ENCODE measurements at regions not wholly inside any gene's neighbourhood (a gene's known extent, or its start where the extent isn't known, plus 50 kb on each side); places are given as distances from the start of the nearest gene placed in this dataset.

- ChIA-PET POLR2A (no interaction called here), RAD21 (ENCODE audit: unreplicated experiment) (no interaction called here), SMC1A (ENCODE audit: uncharacterized antibody, unreplicated experiment) (no interaction called here), CTCF (no interaction called here)
- no peaks in the 10 kb centered on the region for H3K79me2 ChIP-seq (ENCODE audit: control insufficient read depth, insufficient read depth, low read length)
- H3K4me1 ChIP-seq (ENCODE audit: control insufficient read depth, insufficient read depth, low read length): no peaks in the 10 kb centered on the region
- H3K4me2 ChIP-seq (ENCODE audit: control insufficient read depth, insufficient read depth): no peak overlapping the region
- H3K9me3 ChIP-seq (replicated peaks; ENCODE audit: control insufficient read depth, insufficient read depth, low read length): no peaks in the 10 kb centered on the region
- no peaks in the 10 kb centered on the region for H3K36me3 ChIP-seq (ENCODE audit: control insufficient read depth in 2 of 2, insufficient read depth in 2 of 2, low read length in 1 of 2)
- 0% methylated on average over 2 of the region's 2 CpGs for WGBS (ENCODE audit: insufficient coverage, insufficient replicate concordance, low lambda C conversion rate, missing lambda C conversion rate)
- DNase-seq (ENCODE audit: low read depth, low spot score) (no peak), ATAC-seq (no peak), FAIRE-seq (no peak)
- no peak overlapping the region for H2AFZ ChIP-seq (ENCODE audit: control insufficient read depth, low read depth, low read length)
- in situ Hi-C loops (cut with MboI) (no loop called here), intact Hi-C loops (cut with micrococcal nuclease; ENCODE audit: unreplicated experiment) (no loop called here)
- H3K9ac ChIP-seq (ENCODE audit: control insufficient read depth, insufficient read depth, low read length): no peak overlapping the region
- no peak for TF ChIP-seq PAX8 (IDR thresholded peaks at IDR 0.05)
- no peak for TF ChIP-seq ZNF592 (IDR thresholded peaks at IDR 0.05)
- no peak for TF ChIP-seq FOXM1 (IDR thresholded peaks at IDR 0.05; ENCODE audit: low read depth, low read length)
- TF ChIP-seq NR2C1 (IDR thresholded peaks at IDR 0.05): no peak
- TF ChIP-seq RB1 (IDR thresholded peaks at IDR 0.05; ENCODE audit: borderline replicate concordance): no peak
- no peak for TF ChIP-seq IKZF2 (IDR thresholded peaks at IDR 0.05)
- no peak for TF ChIP-seq ESRRA (IDR thresholded peaks at IDR 0.05; ENCODE audit: low read length)
- no TSS peak for BruUV-seq (replicated peaks)
- no peaks in the 10 kb centered on the region for H4K20me1 ChIP-seq (ENCODE audit: control insufficient read depth, insufficient read depth)
- no peaks in the 10 kb centered on the region for H3K27me3 ChIP-seq (replicated peaks in 1 of 2; ENCODE audit: control insufficient read depth in 2 of 2, insufficient read depth in 2 of 2, low read length in 1 of 2)
- no peak overlapping the region for H3K27ac ChIP-seq (ENCODE audit: control insufficient read depth, insufficient read depth)
- H3K4me3 ChIP-seq: no peak overlapping the region
These were observed 1706.7 kb downstream of the SUCLG1 start for GRCh38 chr2:82752396-82752795.
